GM12878 (cell line): ENCODE measurements at regions not wholly inside any gene's neighbourhood (a gene's known extent, or its start where the extent isn't known, plus 50 kb on each side); places are given as distances from the start of the nearest gene placed in this dataset.
A peak's percentile ranks its signal among the peaks of the same experiment; 100 is the strongest.

Experiments used
- ATAC-seq: fragments of 200-7000 bp; cut with Tn5 transposase; 3 replicates; pipeline ENCODE4 v1.9.1; 2020; ENCODE audit warnings: mild to moderate bottlenecking, moderate library complexity
- BruUV-seq: library from RNA; stranded (reverse); fragments of 400-500 nt; replicated peaks from 2 replicates; lab custom pipeline; 2021; lab: Mats Ljungman, UMichigan
- CTCF ChIA-PET: fragments of 300-600 bp; sonication (Branson Sonifier 250); formaldehyde crosslinking; extraction: SDS; loops from one replicate; lab custom pipeline; 2021; ENCODE audit warnings: inconsistent platforms; lab: Yijun Ruan, JAX
- POLR2A ChIA-PET: fragments of 350-600 bp; formaldehyde crosslinking; extraction: SDS; loops from one replicate; lab custom pipeline; 2021; ENCODE audit warnings: inconsistent platforms; lab: Charles Lee
- RAD21 ChIA-PET: fragments of 300-600 bp; sonication (Branson Sonifier 250); formaldehyde crosslinking; loops from one replicate; lab custom pipeline; 2023; ENCODE audit warnings: antibody characterized with exemption; ENCODE audit not compliant: unreplicated experiment; lab: Charles Lee
- SMC1A ChIA-PET: fragments of 300-600 bp; sonication (Branson Sonifier 250); formaldehyde crosslinking; loops from one replicate; lab custom pipeline; 2023; ENCODE audit not compliant: unreplicated experiment, uncharacterized antibody; lab: Charles Lee
- DNase-seq: peaks from one replicate; pipeline ENCODE4 v3.0.0-alpha.2; 2011; ENCODE audit warnings: low read depth, low spot score
- FAIRE-seq: peaks from 3 replicates; lab custom pipeline; 2011; peaks lifted over from hg19 to GRCh38; lab: Jason Lieb, UNC
- H2AFZ ChIP-seq: 2 replicates; pipeline ENCODE4 v1.6.0; 2011; ENCODE audit warnings: low read depth, low read length, control low read depth; ENCODE audit not compliant: control insufficient read depth
- H3K27ac ChIP-seq: 2 replicates; pipeline ENCODE4 v1.5.1; 2011; ENCODE audit warnings: control low read depth; ENCODE audit not compliant: control insufficient read depth, insufficient read depth
- H3K27me3 ChIP-seq, 2 experiments: replicated peaks in 1 of 2; 2 replicates each; pipeline versions ENCODE4 v1.6.0 to v1.6.1; 2011; ENCODE audit warnings: low read length in 1 of 2; ENCODE audit not compliant: control insufficient read depth in 2 of 2, insufficient read depth in 2 of 2
- H3K36me3 ChIP-seq, 2 experiments: 2 replicates each; pipeline ENCODE4 v1.5.1; 2011; ENCODE audit warnings: low read length in 1 of 2; ENCODE audit not compliant: control insufficient read depth in 2 of 2, insufficient read depth in 2 of 2
- H3K4me1 ChIP-seq: 2 replicates; pipeline ENCODE4 v1.6.1; 2011; ENCODE audit warnings: mild to moderate bottlenecking, low read length, moderate library complexity, mixed read lengths; ENCODE audit not compliant: control insufficient read depth, insufficient read depth
- H3K4me2 ChIP-seq: 2 replicates; pipeline ENCODE4 v1.6.0; 2011; ENCODE audit warnings: control low read depth; ENCODE audit not compliant: control insufficient read depth, insufficient read depth
- H3K4me3 ChIP-seq: fragments of 200-600 bp; sonication (generic); 2 replicates; pipeline ENCODE4 v1.5.1; 2016
- H3K79me2 ChIP-seq: 2 replicates; pipeline ENCODE4 v1.6.0; 2011; ENCODE audit warnings: low read length; ENCODE audit not compliant: control insufficient read depth, insufficient read depth
- H3K9ac ChIP-seq: 2 replicates; pipeline ENCODE4 v1.8.0; 2011; ENCODE audit warnings: low read length, control low read depth, mixed read lengths; ENCODE audit not compliant: control insufficient read depth, insufficient read depth
- H3K9me3 ChIP-seq: replicated peaks from 3 replicates; pipeline ENCODE4 v1.5.1; 2011; ENCODE audit warnings: mild to moderate bottlenecking, low read length; ENCODE audit not compliant: control insufficient read depth, insufficient read depth
- H4K20me1 ChIP-seq: 2 replicates; pipeline ENCODE4 v1.6.0; 2011; ENCODE audit not compliant: control insufficient read depth, insufficient read depth
- ASH2L ChIP-seq: fragments of 300-600, 200-600 bp; sonication (generic); IDR thresholded peaks from 2 replicates; pipeline ENCODE4 v1.6.1; 2017; ENCODE audit warnings: low read depth, mild to moderate bottlenecking, borderline replicate concordance
- EED ChIP-seq: sonication (generic); IDR thresholded peaks from 2 replicates; pipeline ENCODE4 v1.6.1; 2016; ENCODE audit warnings: antibody characterized with exemption, low read depth
- GABPA ChIP-seq: IDR thresholded peaks from 2 replicates; pipeline ENCODE4 v1.6.1; 2014; ENCODE audit warnings: antibody characterized with exemption, low read depth, mild to moderate bottlenecking, inconsistent platforms
- HDGF ChIP-seq: fragments of 450-650 bp; IDR thresholded peaks from 2 replicates; pipeline ENCODE4 v1.6.1; 2016; ENCODE audit warnings: antibody characterized with exemption
- MEF2B ChIP-seq: fragments of 450-650 bp; IDR thresholded peaks from 2 replicates; pipeline ENCODE4 v1.6.1; 2018; ENCODE audit warnings: mild to moderate bottlenecking, moderate library complexity; ENCODE audit not compliant: partially characterized antibody, poor library complexity, severe bottlenecking
- MTA2 ChIP-seq: fragments of 450-650 bp; IDR thresholded peaks from 2 replicates; pipeline ENCODE4 v1.6.1; 2016; ENCODE audit warnings: low read depth, mild to moderate bottlenecking, moderate library complexity
- PAX8 ChIP-seq: fragments of 450-650 bp; IDR thresholded peaks from 2 replicates; pipeline ENCODE4 v1.6.1; 2017; ENCODE audit warnings: mild to moderate bottlenecking, moderate library complexity
- RBBP5 ChIP-seq: fragments of 200-600 bp; sonication (generic); conservative IDR thresholded peaks from 2 replicates; pipeline ENCODE4 v1.6.1; 2016
- SREBF2 ChIP-seq: IDR thresholded peaks from 2 replicates; pipeline ENCODE4 v1.6.1; 2012; ENCODE audit warnings: mild to moderate bottlenecking, low read length
- STAT3 ChIP-seq: IDR thresholded peaks from 2 replicates; pipeline ENCODE4 v1.6.1; 2011; ENCODE audit warnings: low read depth, low read length, improper control_type of control experiment
- TARDBP ChIP-seq: IDR thresholded peaks from 2 replicates; pipeline ENCODE4 v1.6.1; 2016; ENCODE audit warnings: borderline replicate concordance
- YBX1 ChIP-seq: fragments of 450-650 bp; IDR thresholded peaks from 2 replicates; pipeline ENCODE4 v1.6.1; 2016; ENCODE audit warnings: antibody characterized with exemption
- WGBS: methylation state at CpG from one replicate; pipeline ENCODE4 v1.1.6; 2016; ENCODE audit warnings: low lambda C conversion rate; ENCODE audit not compliant: insufficient replicate concordance, insufficient coverage; ENCODE audit errors: missing lambda C conversion rate; 5-methylcytosine and 5-hydroxymethylcytosine counted together
- in situ Hi-C: fragments of 300-500 bp; cut with MboI; formaldehyde crosslinking; loops from 9 replicates; pipeline ENCODE4 v1.14.3; 2018; ENCODE audit warnings: mixed read lengths
- intact Hi-C: fragments of 100-400 bp; cut with micrococcal nuclease; formaldehyde crosslinking; loops from one replicate; pipeline ENCODE4 v1.14.2; 2022; ENCODE audit not compliant: unreplicated experiment
- TF ChIP-seq, protein P1 (sequence below): fragments of 450-650 bp; IDR thresholded peaks from 2 replicates; pipeline ENCODE4 v1.6.1; 2018; ENCODE audit warnings: borderline replicate concordance, mild to moderate bottlenecking; ENCODE audit not compliant: partially characterized antibody
- TF ChIP-seq, protein P2 (sequence below): IDR thresholded peaks from 2 replicates; pipeline ENCODE4 v1.6.1; 2012; ENCODE audit warnings: low read depth, low read length, improper control_type of control experiment

DNA sequence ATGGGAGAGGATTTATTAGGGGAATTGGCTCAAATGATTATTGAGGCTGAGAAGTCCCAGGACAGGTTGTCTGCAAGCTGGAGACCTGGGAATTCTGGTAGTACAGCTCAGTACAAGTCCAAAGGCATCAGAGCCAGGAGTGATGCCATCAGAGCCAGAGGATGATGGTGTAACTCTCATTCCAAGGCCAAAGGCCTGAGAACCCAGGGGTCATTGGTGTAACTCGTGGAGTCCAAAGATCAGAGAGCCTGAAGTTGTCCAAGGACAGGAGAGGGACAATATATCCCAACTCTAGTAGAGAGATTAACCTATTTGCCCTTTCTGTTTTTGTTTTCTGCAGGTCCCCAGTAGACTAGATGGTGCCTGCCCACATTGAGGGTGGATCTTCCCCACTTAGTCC, 134.3 kb downstream of the MAP3K21 start:
- ChIA-PET RAD21 (interaction anchor here (2.2 kb wide), 1 partner anchor 20 kb away, joined by 6 read pairs; no protein-coding TSS in a partner anchor), SMC1A (interaction anchor here (1.5 to 2.4 kb wide), 4 partner anchors 18 to 30 kb away, joined by 3 to 8 read pairs (median 5); no protein-coding TSS in a partner anchor), POLR2A (interaction anchor here (0.6 kb wide), 1 partner anchor 126 kb away, joined by 4 read pairs; no protein-coding TSS in a partner anchor), CTCF (interaction anchor here (0.9 to 2.5 kb wide), 2 partner anchors 20 to 21 kb away, joined by 3 to 9 read pairs; no protein-coding TSS in a partner anchor)
- no peak overlapping the region for H3K9ac ChIP-seq
- H2AFZ ChIP-seq: no peak overlapping the region
- TF ChIP-seq YBX1 (no peak), MTA2 (0 out of 2 replicates have a peak, but pooled peaks have one; percentile 2)
- no peak overlapping the region for H3K27ac ChIP-seq
- H3K27me3 ChIP-seq: no peaks in the 10 kb centered on the region
- no peaks in the 10 kb centered on the region for H4K20me1 ChIP-seq
- H3K4me1 ChIP-seq: peaks cover 8% of the 10 kb centered on the region
- no peak for FAIRE-seq
- no TSS peak for BruUV-seq
- no peak overlapping the region for H3K4me2 ChIP-seq
- no peaks in the 10 kb centered on the region for H3K79me2 ChIP-seq
- intact Hi-C loops: no loop called here
- no peak overlapping the region for H3K4me3 ChIP-seq
- no peaks in the 10 kb centered on the region for H3K36me3 ChIP-seq
- in situ Hi-C loops: no loop called here
- DNase-seq: no peak
- 0% methylated on average over 1 of the region's 1 CpG for WGBS
- no peak for ATAC-seq
- no peaks in the 10 kb centered on the region; the same call in 2 of the 3 replicates for H3K9me3 ChIP-seq

DNA sequence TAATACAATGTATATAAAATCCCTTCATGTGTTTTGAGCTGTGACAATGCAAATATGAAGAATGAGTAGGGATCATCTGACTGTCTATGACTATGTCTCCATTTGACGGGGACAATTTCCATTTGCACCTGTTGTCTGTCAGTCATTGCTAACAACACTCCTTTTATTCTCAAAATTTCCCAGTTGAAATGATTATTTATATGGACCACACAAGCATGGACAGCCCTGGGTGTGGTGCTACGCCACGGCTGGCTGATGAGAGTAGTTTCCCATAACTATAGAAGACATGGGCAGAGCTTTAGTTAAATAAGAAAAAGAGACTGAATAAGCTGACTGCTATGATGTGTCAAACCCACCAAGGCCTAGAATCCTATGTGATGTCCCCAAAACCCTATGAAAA, 135.8 kb downstream of the MAP3K21 start:
- Histone ChIP-seq H3K4me3 (no peak overlapping the region), H2AFZ (no peak overlapping the region), H3K4me2 (no peak overlapping the region), H3K27me3 (no peaks in the 10 kb centered on the region), H3K79me2 (no peaks in the 10 kb centered on the region), H3K9ac (no peak overlapping the region), H3K27ac (no peak overlapping the region), H3K36me3 (no peaks in the 10 kb centered on the region), H3K9me3 (no peaks in the 10 kb centered on the region; the same call in 2 of the 3 replicates), H4K20me1 (no peaks in the 10 kb centered on the region), H3K4me1 (peaks cover 8% of the 10 kb centered on the region)
- WGBS: 94% methylated on average over 3 of the region's 3 CpGs
- intact Hi-C loops (no loop called here), in situ Hi-C loops (no loop called here)
- FAIRE-seq (no peak), ATAC-seq (no peak), DNase-seq (no peak)
- BruUV-seq: no TSS peak
- ChIA-PET CTCF (interaction anchor here (0.5 to 2.5 kb wide), 3 partner anchors 16 to 195 kb away, joined by 3 to 9 read pairs (median 3); no protein-coding TSS in a partner anchor), POLR2A (interaction anchor here (0.7 kb wide), 1 partner anchor 331 kb away, joined by 3 read pairs; no protein-coding TSS in a partner anchor), RAD21 (no interaction called here), SMC1A (interaction anchor here (1.1 to 2.4 kb wide), 4 partner anchors 16 to 46 kb away, joined by 3 to 8 read pairs (median 4); no protein-coding TSS in a partner anchor)
- TF ChIP-seq MEF2B (no peak), EED (no peak), ASH2L (no peak), STAT3 (no peak), TARDBP (no peak), RBBP5 (no peak), PAX8 (no peak), GABPA (no peak), MTA2 (no peak), HDGF (no peak), YBX1 (no peak), SREBF2 (no peak)
- TF ChIP-seq, protein P1, sequence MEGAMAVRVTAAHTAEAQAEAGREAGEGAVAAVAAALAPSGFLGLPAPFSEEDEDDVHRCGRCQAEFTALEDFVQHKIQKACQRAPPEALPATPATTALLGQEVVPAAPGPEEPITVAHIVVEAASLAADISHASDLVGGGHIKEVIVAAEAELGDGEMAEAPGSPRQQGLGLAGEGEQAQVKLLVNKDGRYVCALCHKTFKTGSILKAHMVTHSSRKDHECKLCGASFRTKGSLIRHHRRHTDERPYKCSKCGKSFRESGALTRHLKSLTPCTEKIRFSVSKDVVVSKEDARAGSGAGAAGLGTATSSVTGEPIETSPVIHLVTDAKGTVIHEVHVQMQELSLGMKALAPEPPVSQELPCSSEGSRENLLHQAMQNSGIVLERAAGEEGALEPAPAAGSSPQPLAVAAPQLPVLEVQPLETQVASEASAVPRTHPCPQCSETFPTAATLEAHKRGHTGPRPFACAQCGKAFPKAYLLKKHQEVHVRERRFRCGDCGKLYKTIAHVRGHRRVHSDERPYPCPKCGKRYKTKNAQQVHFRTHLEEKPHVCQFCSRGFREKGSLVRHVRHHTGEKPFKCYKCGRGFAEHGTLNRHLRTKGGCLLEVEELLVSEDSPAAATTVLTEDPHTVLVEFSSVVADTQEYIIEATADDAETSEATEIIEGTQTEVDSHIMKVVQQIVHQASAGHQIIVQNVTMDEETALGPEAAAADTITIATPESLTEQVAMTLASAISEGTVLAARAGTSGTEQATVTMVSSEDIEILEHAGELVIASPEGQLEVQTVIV: no peak
- TF ChIP-seq, protein P2, sequence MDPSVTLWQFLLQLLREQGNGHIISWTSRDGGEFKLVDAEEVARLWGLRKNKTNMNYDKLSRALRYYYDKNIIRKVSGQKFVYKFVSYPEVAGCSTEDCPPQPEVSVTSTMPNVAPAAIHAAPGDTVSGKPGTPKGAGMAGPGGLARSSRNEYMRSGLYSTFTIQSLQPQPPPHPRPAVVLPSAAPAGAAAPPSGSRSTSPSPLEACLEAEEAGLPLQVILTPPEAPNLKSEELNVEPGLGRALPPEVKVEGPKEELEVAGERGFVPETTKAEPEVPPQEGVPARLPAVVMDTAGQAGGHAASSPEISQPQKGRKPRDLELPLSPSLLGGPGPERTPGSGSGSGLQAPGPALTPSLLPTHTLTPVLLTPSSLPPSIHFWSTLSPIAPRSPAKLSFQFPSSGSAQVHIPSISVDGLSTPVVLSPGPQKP: no peak
